ENCODE measurements at regions not wholly inside any gene's neighbourhood (a gene's known extent, or its start where the extent isn't known, plus 50 kb on each side); places are given as distances from the start of the nearest gene placed in this dataset.

DNA sequence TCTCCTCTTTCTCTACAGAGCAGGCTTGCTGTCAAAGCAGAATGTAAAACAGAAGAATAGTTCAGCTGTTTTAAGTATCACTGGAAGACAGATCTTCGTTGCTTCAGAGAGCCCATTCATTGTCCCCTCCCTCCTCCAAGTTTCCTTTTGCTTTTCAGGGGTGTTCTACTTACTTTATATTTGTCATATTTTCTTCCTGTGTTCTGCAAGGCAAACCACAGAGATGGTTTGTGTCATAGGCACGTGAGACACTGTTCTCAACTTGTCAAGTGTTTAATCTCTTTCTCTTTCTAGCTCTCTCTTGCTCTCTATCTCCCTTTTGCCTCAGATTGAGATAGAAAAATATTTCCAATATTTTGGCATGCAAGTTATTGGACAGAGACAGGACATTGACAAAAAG lies 228.9 kb upstream of the DEFB112 start:
- no peak overlapping the region for H3K4me3 ChIP-seq (ENCODE audit: control insufficient read depth in 2 of 3, extremely low read depth in 1 of 3, insufficient read depth in 2 of 3, low read depth in 1 of 3, low read length in 3 of 3)
- H4K20me1 ChIP-seq (ENCODE audit: control insufficient read depth, extremely low read depth, insufficient read depth, low read length) = no peaks in the 10 kb centered on the region
- H3K27ac ChIP-seq (ENCODE audit: control insufficient read depth, insufficient read depth, low read length) = no peak overlapping the region
- no peaks in the 10 kb centered on the region for H3K27me3 ChIP-seq (ENCODE audit: control insufficient read depth, extremely low read depth, insufficient read depth, low read length)
- no peak for DNase-seq (ENCODE audit: low read depth, low spot score)
- no peaks in the 10 kb centered on the region for H3K9me3 ChIP-seq (ENCODE audit: control insufficient read depth, low read depth, low read length)
- H3K9me1 ChIP-seq (ENCODE audit: control insufficient read depth, extremely low read depth, insufficient read depth, low read length) = no peaks in the 10 kb centered on the region
- H2AFZ ChIP-seq (ENCODE audit: control insufficient read depth, low read length) = no peak overlapping the region
- peaks cover 4% of the 10 kb centered on the region for H3K4me1 ChIP-seq (ENCODE audit: control insufficient read depth, extremely low read depth, insufficient read depth, low read length)
- FAIRE-seq = no peak
- no peak overlapping the region for H3K9ac ChIP-seq (ENCODE audit: control insufficient read depth, extremely low read depth, insufficient read depth, low read length)
- TF ChIP-seq CTCF (optimal IDR thresholded peaks at IDR 0.05 in 1 of 3, IDR thresholded peaks at IDR 0.05 in 1 of 3, conservative IDR thresholded peaks at IDR 0.05 in 1 of 3; ENCODE audit: extremely low read depth in 1 of 3, insufficient read depth in 2 of 3, low read length in 3 of 3) (no peak), EZH2 (IDR thresholded peaks at IDR 0.05; ENCODE audit: low read length) (no peak)
- dilution Hi-C loops (cut with MboI; ENCODE audit: extremely low pct_ligation_motif_present, low sequenced_read_pairs) = no loop called here
- H3K36me3 ChIP-seq (ENCODE audit: control insufficient read depth in 2 of 2, extremely low read depth in 1 of 2, insufficient read depth in 2 of 2, low read length in 2 of 2) = no peaks in the 10 kb centered on the region
- H3K79me2 ChIP-seq (ENCODE audit: control insufficient read depth, insufficient read depth, low read length) = no peaks in the 10 kb centered on the region
- H3K4me2 ChIP-seq (ENCODE audit: control insufficient read depth, extremely low read depth, insufficient read depth, low read depth, low read length) = no peak overlapping the region

GRCh38 chr6:50285735-50286134 lies 236.0 kb upstream of the DEFB112 start:
- no peaks in the 10 kb centered on the region for H4K20me1 ChIP-seq (ENCODE audit: control insufficient read depth, extremely low read depth, insufficient read depth, low read length)
- FAIRE-seq (no peak), DNase-seq (ENCODE audit: low read depth, low spot score) (no peak)
- no peaks in the 10 kb centered on the region for H3K36me3 ChIP-seq (ENCODE audit: control insufficient read depth in 2 of 2, extremely low read depth in 1 of 2, insufficient read depth in 2 of 2, low read length in 2 of 2)
- H3K4me2 ChIP-seq (ENCODE audit: control insufficient read depth, extremely low read depth, insufficient read depth, low read depth, low read length) = no peak overlapping the region
- H3K4me3 ChIP-seq (ENCODE audit: control insufficient read depth in 2 of 3, extremely low read depth in 1 of 3, insufficient read depth in 2 of 3, low read depth in 1 of 3, low read length in 3 of 3) = no peak overlapping the region
- TF ChIP-seq EZH2 (IDR thresholded peaks at IDR 0.05; ENCODE audit: low read length) (no peak), CTCF (optimal IDR thresholded peaks at IDR 0.05 in 1 of 3, IDR thresholded peaks at IDR 0.05 in 1 of 3, conservative IDR thresholded peaks at IDR 0.05 in 1 of 3; ENCODE audit: extremely low read depth in 1 of 3, insufficient read depth in 2 of 3, low read length in 3 of 3) (no peak)
- dilution Hi-C loops (cut with MboI; ENCODE audit: extremely low pct_ligation_motif_present, low sequenced_read_pairs) = no loop called here
- no peak overlapping the region for H3K27ac ChIP-seq (ENCODE audit: control insufficient read depth, insufficient read depth, low read length)
- H3K9me3 ChIP-seq (ENCODE audit: control insufficient read depth, low read depth, low read length) = no peaks in the 10 kb centered on the region
- no peak overlapping the region for H2AFZ ChIP-seq (ENCODE audit: control insufficient read depth, low read length)
- no peak overlapping the region for H3K9ac ChIP-seq (ENCODE audit: control insufficient read depth, extremely low read depth, insufficient read depth, low read length)
- H3K9me1 ChIP-seq (ENCODE audit: control insufficient read depth, extremely low read depth, insufficient read depth, low read length) = no peaks in the 10 kb centered on the region
- no peaks in the 10 kb centered on the region for H3K27me3 ChIP-seq (ENCODE audit: control insufficient read depth, extremely low read depth, insufficient read depth, low read length)
- H3K79me2 ChIP-seq (ENCODE audit: control insufficient read depth, insufficient read depth, low read length) = no peaks in the 10 kb centered on the region
- no peaks in the 10 kb centered on the region for H3K4me1 ChIP-seq (ENCODE audit: control insufficient read depth, extremely low read depth, insufficient read depth, low read length)

All from keratinocyte (primary cell).